ENCODE measurements at regions not wholly inside any gene's neighbourhood (a gene's known extent, or its start where the extent isn't known, plus 50 kb on each side); places are given as distances from the start of the nearest gene placed in this dataset.

GRCh38 chr10:129371541-129371940 is 95.5 kb upstream of the MGMT start:
- no peak for DNase-seq (ENCODE audit: low read depth)
- TF ChIP-seq, protein P1, sequence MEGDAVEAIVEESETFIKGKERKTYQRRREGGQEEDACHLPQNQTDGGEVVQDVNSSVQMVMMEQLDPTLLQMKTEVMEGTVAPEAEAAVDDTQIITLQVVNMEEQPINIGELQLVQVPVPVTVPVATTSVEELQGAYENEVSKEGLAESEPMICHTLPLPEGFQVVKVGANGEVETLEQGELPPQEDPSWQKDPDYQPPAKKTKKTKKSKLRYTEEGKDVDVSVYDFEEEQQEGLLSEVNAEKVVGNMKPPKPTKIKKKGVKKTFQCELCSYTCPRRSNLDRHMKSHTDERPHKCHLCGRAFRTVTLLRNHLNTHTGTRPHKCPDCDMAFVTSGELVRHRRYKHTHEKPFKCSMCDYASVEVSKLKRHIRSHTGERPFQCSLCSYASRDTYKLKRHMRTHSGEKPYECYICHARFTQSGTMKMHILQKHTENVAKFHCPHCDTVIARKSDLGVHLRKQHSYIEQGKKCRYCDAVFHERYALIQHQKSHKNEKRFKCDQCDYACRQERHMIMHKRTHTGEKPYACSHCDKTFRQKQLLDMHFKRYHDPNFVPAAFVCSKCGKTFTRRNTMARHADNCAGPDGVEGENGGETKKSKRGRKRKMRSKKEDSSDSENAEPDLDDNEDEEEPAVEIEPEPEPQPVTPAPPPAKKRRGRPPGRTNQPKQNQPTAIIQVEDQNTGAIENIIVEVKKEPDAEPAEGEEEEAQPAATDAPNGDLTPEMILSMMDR (conservative IDR thresholded peaks at IDR 0.05; ENCODE audit: low read depth, low read length), result no peak
- H3K4me3 ChIP-seq (ENCODE audit: low read length), result no peak overlapping the region

DNA sequence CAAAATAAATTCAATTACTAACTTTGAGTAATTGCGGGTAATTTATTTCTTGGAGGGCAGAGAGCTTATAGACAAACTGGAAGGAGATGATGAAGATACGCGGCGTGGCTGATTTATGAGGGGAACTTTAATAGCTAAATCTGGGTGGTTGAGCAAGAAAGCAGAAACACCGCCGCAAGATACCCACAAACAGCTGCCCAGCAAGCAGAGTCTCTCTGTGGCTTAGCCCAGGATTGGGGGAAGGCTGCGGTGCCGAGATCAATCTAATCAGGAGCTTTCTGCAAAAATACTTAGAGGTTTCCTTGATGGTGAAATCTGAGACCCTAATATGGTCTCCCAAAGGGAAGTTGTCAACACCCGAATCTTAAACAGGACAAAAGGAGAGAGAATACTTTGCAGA is 94.9 kb upstream of the MGMT start:
- DNase-seq (ENCODE audit: low read depth), result no peak
- H3K4me3 ChIP-seq (ENCODE audit: low read length), result no peak overlapping the region
- TF ChIP-seq, protein P1 (conservative IDR thresholded peaks at IDR 0.05; ENCODE audit: low read depth, low read length), result no peak

GRCh38 chr10:129373231-129373630 is 93.8 kb upstream of the MGMT start:
- H3K4me3 ChIP-seq (ENCODE audit: low read length), result no peak overlapping the region
- DNase-seq (ENCODE audit: low read depth), result no peak
- TF ChIP-seq, protein P1 (conservative IDR thresholded peaks at IDR 0.05; ENCODE audit: low read depth, low read length), result no peak

DNA sequence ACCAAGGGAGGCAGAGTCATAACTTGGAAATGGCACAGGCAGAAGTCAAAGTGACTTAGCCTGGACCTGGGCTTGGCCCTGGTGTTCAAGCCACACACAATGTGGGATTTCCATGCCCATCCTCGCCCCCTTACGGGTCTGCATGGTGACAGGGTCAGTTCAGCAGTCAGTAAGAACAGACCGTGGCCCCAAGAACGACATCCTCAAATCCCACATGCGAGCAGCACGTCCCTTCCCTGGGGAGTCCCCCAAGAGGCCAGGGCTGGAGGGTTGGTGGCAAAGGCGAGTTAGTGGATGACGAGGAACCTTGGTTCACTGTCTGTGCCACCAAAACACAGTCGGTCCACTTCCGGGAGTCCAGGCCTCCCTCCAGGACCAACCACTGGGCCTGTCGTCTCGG is 93.3 kb upstream of the MGMT start:
- no peak for DNase-seq (ENCODE audit: low read depth)
- TF ChIP-seq, protein P1 (conservative IDR thresholded peaks at IDR 0.05; ENCODE audit: low read depth, low read length), result no peak
- H3K4me3 ChIP-seq (ENCODE audit: low read length), result no peak overlapping the region

DNA sequence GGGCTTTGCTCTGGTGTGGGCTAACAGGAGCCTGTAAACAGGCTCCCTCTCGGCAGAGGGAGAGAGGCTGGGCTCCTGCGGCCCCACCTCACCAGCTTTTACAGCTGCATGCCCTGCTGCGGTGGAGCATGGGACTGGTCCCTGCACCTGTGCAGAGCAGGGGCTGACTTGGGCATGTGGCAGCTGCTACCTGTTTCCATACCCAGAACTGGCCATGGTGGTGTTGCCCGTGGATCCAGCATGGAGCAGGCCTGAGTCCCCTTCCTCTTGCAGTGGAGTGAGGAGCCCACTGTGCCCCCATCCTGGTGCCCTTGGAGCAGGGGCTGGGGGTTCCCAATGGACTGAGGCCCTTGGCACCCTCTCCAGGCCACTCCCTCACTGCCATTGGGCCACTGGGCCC is 91.9 kb upstream of the MGMT start:
- H3K4me3 ChIP-seq (ENCODE audit: low read length), result no peak overlapping the region
- TF ChIP-seq, protein P1 (conservative IDR thresholded peaks at IDR 0.05; ENCODE audit: low read depth, low read length), result no peak
- no peak for DNase-seq (ENCODE audit: low read depth)

DNA sequence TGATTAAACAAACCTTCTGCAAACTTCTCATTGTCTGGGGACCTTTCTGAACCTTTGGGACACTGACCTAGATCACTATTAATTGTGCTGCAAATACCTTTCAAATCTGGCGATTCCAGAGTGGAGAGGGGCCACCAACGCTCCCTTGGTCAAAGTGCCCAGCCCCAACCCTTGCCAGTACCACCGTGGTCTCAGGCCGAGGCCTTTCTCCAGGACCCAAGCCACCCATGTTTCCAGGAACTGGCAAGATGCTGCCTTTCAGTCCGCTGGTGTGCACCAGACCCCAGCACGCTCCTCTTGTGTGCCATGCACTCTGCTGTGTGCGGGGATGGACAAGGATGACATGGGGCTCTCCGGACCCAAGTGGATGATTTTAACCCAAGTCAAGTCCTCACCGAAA is 91.1 kb upstream of the MGMT start:
- H3K4me3 ChIP-seq (ENCODE audit: low read length), result no peak overlapping the region
- DNase-seq (ENCODE audit: low read depth), result no peak
- TF ChIP-seq, protein P1 (conservative IDR thresholded peaks at IDR 0.05; ENCODE audit: low read depth, low read length), result no peak

- TF ChIP-seq, protein P1 (conservative IDR thresholded peaks at IDR 0.05; ENCODE audit: low read depth, low read length), result no peak
- no peak for DNase-seq (ENCODE audit: low read depth)
- no peak overlapping the region for H3K4me3 ChIP-seq (ENCODE audit: low read length)
Observed at GRCh38 chr10:129380279-129380678, 86.8 kb upstream of the MGMT start.
